Right ventricle myocardium superior (tissue), 1 donor: ENCODE measurements at regions not wholly inside any gene's neighbourhood (a gene's known extent, or its start where the extent isn't known, plus 50 kb on each side); places are given as distances from the start of the nearest gene placed in this dataset.

ENCODE experiments used
- ATAC-seq: fragments of 200-7000 bp; cut with Tn5 transposase; one replicate; pipeline ENCODE4 v1.9.1; 2020; ENCODE audit warnings: mild to moderate bottlenecking; ENCODE audit not compliant: poor library complexity
- DNase-seq: peaks from one replicate; pipeline ENCODE4 v3.0.0-alpha.2; 2020
- intact Hi-C: fragments of 100-400 bp; cut with DNase I; formaldehyde crosslinking; loops from one replicate; pipeline ENCODE4 v1.11.2; 2022
- donor health status: DM: no; HTN: yes; CAD: no; lungs with severe emphysema.

- intact Hi-C loops, result no loop called here
- DNase-seq (no peak), ATAC-seq (no peak)
Observed at GRCh38 chrX:36436361-36436760, 516.8 kb downstream of the CFAP47 start.

- intact Hi-C loops, result no loop called here
- no peak for DNase-seq
- no peak for ATAC-seq
Observed at GRCh38 chrX:36443007-36443406, 523.5 kb downstream of the CFAP47 start.

- no peak for DNase-seq
- ATAC-seq, result no peak
Observed at GRCh38 chrX:36445566-36445965, 526.0 kb downstream of the CFAP47 start.

GRCh38 chrX:36462142-36462541, 542.6 kb downstream of the CFAP47 start:
- ATAC-seq, result no peak
- DNase-seq, result no peak
- intact Hi-C loops, result no loop called here

More at GRCh38 chrX:36445566-36445965, 526.0 kb downstream of the CFAP47 start:
- intact Hi-C loops, result no loop called here

- ATAC-seq, result no peak
- intact Hi-C loops, result no loop called here
- DNase-seq, result no peak
Observed at GRCh38 chrX:36480441-36480990, 527.6 kb upstream of the FAM47C start.

- intact Hi-C loops, result no loop called here
Observed at GRCh38 chrX:36501169-36501702, 506.9 kb upstream of the FAM47C start.

GRCh38 chrX:36504625-36505024, 503.5 kb upstream of the FAM47C start:
- DNase-seq (no peak), ATAC-seq (no peak)
- intact Hi-C loops, result no loop called here

More at GRCh38 chrX:36501169-36501702, 506.9 kb upstream of the FAM47C start:
- ATAC-seq (no peak), DNase-seq (no peak)

- intact Hi-C loops, result no loop called here
- DNase-seq (no peak), ATAC-seq (no peak)
Observed at GRCh38 chrX:36508042-36508441, 500.1 kb upstream of the FAM47C start.

- intact Hi-C loops, result no loop called here
- no peak for DNase-seq
- no peak for ATAC-seq
Observed at GRCh38 chrX:36510736-36511135, 497.4 kb upstream of the FAM47C start.

GRCh38 chrX:36528661-36529060, 479.5 kb upstream of the FAM47C start:
- DNase-seq, result no peak
- ATAC-seq, result no peak
- intact Hi-C loops, result no loop called here

GRCh38 chrX:36534900-36535299, 473.3 kb upstream of the FAM47C start:
- intact Hi-C loops, result no loop called here
- DNase-seq (no peak), ATAC-seq (no peak)

- ATAC-seq, result no peak
- intact Hi-C loops, result no loop called here
Observed at GRCh38 chrX:36543499-36543898, 464.7 kb upstream of the FAM47C start.

GRCh38 chrX:36562986-36563385, 445.2 kb upstream of the FAM47C start:
- no peak for DNase-seq
- intact Hi-C loops, result no loop called here
- no peak for ATAC-seq

More at GRCh38 chrX:36543499-36543898, 464.7 kb upstream of the FAM47C start:
- no peak for DNase-seq

GRCh38 chrX:36568946-36569345, 439.2 kb upstream of the FAM47C start:
- DNase-seq (no peak), ATAC-seq (no peak)
- intact Hi-C loops, result no loop called here

- DNase-seq (no peak), ATAC-seq (no peak)
- intact Hi-C loops, result no loop called here
Observed at GRCh38 chrX:36573720-36574119, 434.4 kb upstream of the FAM47C start.

GRCh38 chrX:36575670-36576069, 432.5 kb upstream of the FAM47C start:
- no peak for ATAC-seq
- intact Hi-C loops, result no loop called here
- no peak for DNase-seq

- ATAC-seq (no peak), DNase-seq (no peak)
- intact Hi-C loops, result no loop called here
Observed at GRCh38 chrX:36577006-36577405, 431.2 kb upstream of the FAM47C start.

- intact Hi-C loops, result no loop called here
- no peak for ATAC-seq
- no peak for DNase-seq
Observed at GRCh38 chrX:36581030-36581429, 427.1 kb upstream of the FAM47C start.

- no peak for ATAC-seq
- DNase-seq, result no peak
- intact Hi-C loops, result no loop called here
Observed at GRCh38 chrX:36583674-36584073, 424.5 kb upstream of the FAM47C start.

GRCh38 chrX:36609616-36610585, 398.3 kb upstream of the FAM47C start:
- intact Hi-C loops, result no loop called here
- DNase-seq, result no peak
- ATAC-seq, result no peak
